HEK293 (cell line): ENCODE measurements at regions not wholly inside any gene's neighbourhood (a gene's known extent, or its start where the extent isn't known, plus 50 kb on each side); places are given as distances from the start of the nearest gene placed in this dataset.

Source experiments
- CTCF ChIA-PET: fragments of 350-600 bp; formaldehyde crosslinking; extraction: SDS; loops from one replicate; lab custom pipeline; 2021; ENCODE audit warnings: antibody characterized with exemption; lab: Yijun Ruan, JAX
- POLR2A ChIA-PET: fragments of 300-600 bp; formaldehyde crosslinking; extraction: SDS; loops from one replicate; lab custom pipeline; 2020; ENCODE audit warnings: antibody characterized with exemption, inconsistent platforms; lab: Yijun Ruan, JAX
- H3K27ac ChIP-seq: fragments of 200-500 bp; sonication (Bioruptor generic); 2 replicates; pipeline ENCODE4 v1.5.1; 2014; ENCODE audit warnings: low read depth, low read length, control low read depth, inconsistent platforms; ENCODE audit errors: extremely low read depth
- H3K36me3 ChIP-seq, 2 experiments: fragments of 200-500 bp in 1 of 2; sonication (Bioruptor generic) in 1 of 2; 1 replicate in 1 of 2; 2 replicates in 1 of 2; pipeline ENCODE4 v1.5.1; 2014 to 2017; ENCODE audit warnings: inconsistent platforms in 2 of 2, low read length in 2 of 2; ENCODE audit not compliant: control insufficient read depth in 2 of 2, insufficient read depth in 1 of 2
- H3K4me1 ChIP-seq: fragments of 200-500 bp; sonication (Bioruptor generic); 2 replicates; pipeline ENCODE4 v1.5.1; 2014; ENCODE audit warnings: mild to moderate bottlenecking, low read length, inconsistent platforms; ENCODE audit not compliant: control insufficient read depth, insufficient read depth
- H3K4me3 ChIP-seq: 2 replicates; pipeline ENCODE4 v1.5.1; 2011; ENCODE audit warnings: low read depth, mild to moderate bottlenecking, control low read depth, low read length, moderate library complexity
- H3K9me3 ChIP-seq: fragments of 200-500 bp; sonication (Bioruptor generic); 2 replicates; pipeline ENCODE4 v1.5.1; 2014; ENCODE audit warnings: low read depth, low read length, inconsistent platforms; ENCODE audit not compliant: control insufficient read depth, insufficient read depth
- FEZF1 ChIP-seq: fragments of 450-650 bp; formaldehyde crosslinking; IDR thresholded peaks from 2 replicates; pipeline ENCODE4 v1.5.1; 2016; ENCODE audit warnings: missing biosample characterization, missing genetic modification characterization
- GFI1B ChIP-seq: fragments of 450-650 bp; formaldehyde crosslinking; IDR thresholded peaks from 2 replicates; pipeline ENCODE4 v1.5.1; 2016; ENCODE audit warnings: missing biosample characterization, missing genetic modification characterization
- GLIS2 ChIP-seq: fragments of 450-650 bp; formaldehyde crosslinking; IDR thresholded peaks from 2 replicates; pipeline ENCODE4 v1.5.1; 2016; ENCODE audit warnings: missing biosample characterization, missing genetic modification characterization
- IKZF3 ChIP-seq: fragments of 450-650 bp; IDR thresholded peaks from 2 replicates; pipeline ENCODE4 v1.5.0; 2018; ENCODE audit warnings: missing biosample characterization, mild to moderate bottlenecking, missing genetic modification characterization, moderate library complexity
- KLF16 ChIP-seq: fragments of 450-650 bp; formaldehyde crosslinking; IDR thresholded peaks from 2 replicates; pipeline ENCODE4 v1.5.1; 2017; ENCODE audit warnings: missing biosample characterization, missing genetic modification characterization
- MEIS1 ChIP-seq: sonication (generic); formaldehyde crosslinking; IDR thresholded peaks from 2 replicates; pipeline ENCODE4 v1.8.1; 2022; ENCODE audit warnings: missing genetic modification reagents, mild to moderate bottlenecking, borderline replicate concordance
- TCF7L2 ChIP-seq: IDR thresholded peaks from 2 replicates; pipeline ENCODE4 v1.6.1; 2011; ENCODE audit warnings: low read depth, mild to moderate bottlenecking, inconsistent platforms, low read length, moderate library complexity, borderline replicate concordance
- ZBTB17 ChIP-seq: fragments of 450-650 bp; formaldehyde crosslinking; IDR thresholded peaks from 2 replicates; pipeline ENCODE4 v1.5.1; 2016; ENCODE audit warnings: missing biosample characterization, missing genetic modification characterization
- ZBTB48 ChIP-seq: fragments of 450-650 bp; formaldehyde crosslinking; IDR thresholded peaks from 2 replicates; pipeline ENCODE4 v1.5.1; 2016; ENCODE audit warnings: missing biosample characterization, missing genetic modification characterization
- ZEB2 ChIP-seq: fragments of 450-650 bp; formaldehyde crosslinking; IDR thresholded peaks from 2 replicates; pipeline ENCODE4 v1.5.1; 2016; ENCODE audit warnings: missing biosample characterization, missing genetic modification characterization
- ZNF10 ChIP-seq: fragments of 450-650 bp; formaldehyde crosslinking; IDR thresholded peaks from 2 replicates; pipeline ENCODE4 v1.5.1; 2017; ENCODE audit warnings: missing biosample characterization, missing genetic modification characterization
- ZNF112 ChIP-seq: fragments of 450-650 bp; formaldehyde crosslinking; IDR thresholded peaks from 2 replicates; pipeline ENCODE4 v1.5.0; 2017; ENCODE audit warnings: missing biosample characterization, missing genetic modification characterization
- ZNF157 ChIP-seq: fragments of 450-650 bp; formaldehyde crosslinking; IDR thresholded peaks from 2 replicates; pipeline ENCODE4 v1.5.1; 2016; ENCODE audit warnings: missing biosample characterization, missing genetic modification characterization
- ZNF266 ChIP-seq: fragments of 450-650 bp; formaldehyde crosslinking; IDR thresholded peaks from 2 replicates; pipeline ENCODE4 v1.5.1; 2016; ENCODE audit warnings: missing biosample characterization, missing genetic modification characterization, low read depth
- ZNF404 ChIP-seq: fragments of 450-650 bp; formaldehyde crosslinking; IDR thresholded peaks from 2 replicates; pipeline ENCODE4 v1.5.1; 2017; ENCODE audit warnings: missing biosample characterization, missing genetic modification characterization
- ZNF473 ChIP-seq: fragments of 450-650 bp; formaldehyde crosslinking; IDR thresholded peaks from 2 replicates; pipeline ENCODE4 v1.5.1; 2017; ENCODE audit warnings: missing biosample characterization, missing genetic modification characterization
- ZNF48 ChIP-seq: fragments of 450-650 bp; formaldehyde crosslinking; IDR thresholded peaks from 2 replicates; pipeline ENCODE4 v1.5.1; 2016; ENCODE audit warnings: missing biosample characterization, missing genetic modification characterization
- ZNF501 ChIP-seq: fragments of 450-650 bp; formaldehyde crosslinking; IDR thresholded peaks from 2 replicates; pipeline ENCODE4 v1.5.1; 2016; ENCODE audit warnings: missing biosample characterization, missing genetic modification characterization
- ZNF510 ChIP-seq: fragments of 450-650 bp; formaldehyde crosslinking; IDR thresholded peaks from 2 replicates; pipeline ENCODE4 v1.5.1; 2018; ENCODE audit warnings: mild to moderate bottlenecking, missing genetic modification characterization, missing biosample characterization; ENCODE audit not compliant: insufficient replicate concordance
- ZNF610 ChIP-seq: fragments of 450-650 bp; formaldehyde crosslinking; IDR thresholded peaks from 2 replicates; pipeline ENCODE4 v1.5.1; 2016; ENCODE audit warnings: missing biosample characterization, missing genetic modification characterization, borderline replicate concordance
- ZNF624 ChIP-seq: fragments of 450-650 bp; formaldehyde crosslinking; IDR thresholded peaks from 2 replicates; pipeline ENCODE4 v1.5.1; 2017; ENCODE audit warnings: missing biosample characterization, missing genetic modification characterization
- ZNF654 ChIP-seq: fragments of 450-650 bp; formaldehyde crosslinking; IDR thresholded peaks from 2 replicates; pipeline ENCODE4 v1.5.1; 2016; ENCODE audit warnings: low read depth, missing biosample characterization, missing genetic modification characterization
- ZNF677 ChIP-seq: fragments of 450-650 bp; IDR thresholded peaks from 2 replicates; pipeline ENCODE4 v1.5.0; 2018; ENCODE audit warnings: missing biosample characterization, mild to moderate bottlenecking, missing genetic modification characterization, moderate library complexity
- ZSCAN16 ChIP-seq: fragments of 450-650 bp; formaldehyde crosslinking; IDR thresholded peaks from 2 replicates; pipeline ENCODE4 v1.5.1; 2016; ENCODE audit warnings: missing biosample characterization, missing genetic modification characterization
- ZSCAN23 ChIP-seq: fragments of 450-650 bp; formaldehyde crosslinking; IDR thresholded peaks from 2 replicates; pipeline ENCODE4 v1.5.1; 2016; ENCODE audit warnings: missing biosample characterization, missing genetic modification characterization
- TF ChIP-seq, protein P1 (sequence below): fragments of 450-650 bp; IDR thresholded peaks from 2 replicates; pipeline ENCODE4 v1.5.1; 2018; ENCODE audit warnings: missing biosample characterization, mild to moderate bottlenecking, missing genetic modification characterization
- TF ChIP-seq, protein P2 (sequence below): fragments of 450-650 bp; formaldehyde crosslinking; IDR thresholded peaks from 2 replicates; pipeline ENCODE4 v1.5.1; 2016; ENCODE audit warnings: missing biosample characterization, missing genetic modification characterization
- TF ChIP-seq, protein P3 (sequence below): fragments of 450-650 bp; formaldehyde crosslinking; IDR thresholded peaks from 2 replicates; pipeline ENCODE4 v1.5.1; 2016; ENCODE audit warnings: missing biosample characterization, missing genetic modification characterization
- TF ChIP-seq, protein P4 (sequence below): fragments of 450-650 bp; formaldehyde crosslinking; IDR thresholded peaks from 2 replicates; pipeline ENCODE4 v1.5.1; 2016; ENCODE audit warnings: missing biosample characterization, missing genetic modification characterization, low read depth

DNA sequence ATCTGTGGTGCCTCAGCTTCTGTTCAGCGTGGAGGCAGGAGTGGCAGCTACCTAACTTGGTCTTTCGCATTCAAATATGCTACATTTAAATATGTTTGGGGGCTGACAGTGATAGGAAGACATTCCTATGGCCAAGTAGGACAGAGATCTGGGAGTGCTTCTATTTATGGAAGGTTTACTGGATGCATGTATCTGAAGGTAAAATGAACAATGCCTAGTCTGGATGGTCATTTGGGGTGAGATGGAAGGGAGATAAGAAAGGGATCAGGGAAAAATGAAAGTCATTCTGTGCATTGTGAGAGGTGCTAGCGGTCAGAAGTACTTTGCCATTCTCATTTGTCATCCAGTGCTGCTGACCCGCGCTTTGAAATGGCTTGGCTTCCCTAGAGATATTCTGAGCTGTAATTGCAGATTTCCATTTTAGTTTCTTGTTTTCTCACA, 107.3 kb upstream of the FOXN2 start:
- Histone ChIP-seq H3K27ac (no peak overlapping the region), H3K36me3 (no peaks in the 10 kb centered on the region), H3K9me3 (no peaks in the 10 kb centered on the region), H3K4me3 (no peak overlapping the region), H3K4me1 (no peaks in the 10 kb centered on the region)
- POLR2A ChIA-PET = no interaction called here
- no peak for TF ChIP-seq ZNF501 (tag by site-specific recombination)
- peak; percentile 20; the same call in 1 of the 2 replicates for TF ChIP-seq FEZF1 (tag by site-specific recombination)
- CTCF ChIA-PET = no interaction called here

DNA sequence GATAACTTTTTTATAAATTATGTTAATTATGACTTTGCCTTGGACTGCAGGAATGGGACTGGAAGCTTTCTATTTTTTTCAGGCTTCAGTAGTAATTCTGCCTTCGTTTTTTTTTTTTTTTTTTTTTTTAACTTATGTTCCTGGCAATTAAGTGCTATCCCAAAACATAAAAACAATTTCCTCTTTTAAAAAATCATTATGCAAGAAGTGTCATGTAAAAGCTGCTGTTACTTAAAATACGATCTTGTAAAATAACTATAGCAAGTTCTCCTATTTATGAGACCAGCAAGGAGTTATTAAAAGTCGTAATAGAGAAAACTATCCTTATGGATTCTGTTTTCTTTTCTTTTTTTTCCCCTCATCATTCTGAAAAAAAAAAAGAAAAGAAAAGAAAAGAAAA, 106.6 kb upstream of the FOXN2 start:
- CTCF ChIA-PET = no interaction called here
- Histone ChIP-seq H3K27ac (no peak overlapping the region), H3K4me3 (no peak overlapping the region), H3K36me3 (no peaks in the 10 kb centered on the region), H3K9me3 (no peaks in the 10 kb centered on the region)
- POLR2A ChIA-PET = no interaction called here
- TF ChIP-seq ZNF473 (tag by site-specific recombination) = no peak
- no peak for TF ChIP-seq GFI1B (tag by site-specific recombination)
- TF ChIP-seq, protein P1, sequence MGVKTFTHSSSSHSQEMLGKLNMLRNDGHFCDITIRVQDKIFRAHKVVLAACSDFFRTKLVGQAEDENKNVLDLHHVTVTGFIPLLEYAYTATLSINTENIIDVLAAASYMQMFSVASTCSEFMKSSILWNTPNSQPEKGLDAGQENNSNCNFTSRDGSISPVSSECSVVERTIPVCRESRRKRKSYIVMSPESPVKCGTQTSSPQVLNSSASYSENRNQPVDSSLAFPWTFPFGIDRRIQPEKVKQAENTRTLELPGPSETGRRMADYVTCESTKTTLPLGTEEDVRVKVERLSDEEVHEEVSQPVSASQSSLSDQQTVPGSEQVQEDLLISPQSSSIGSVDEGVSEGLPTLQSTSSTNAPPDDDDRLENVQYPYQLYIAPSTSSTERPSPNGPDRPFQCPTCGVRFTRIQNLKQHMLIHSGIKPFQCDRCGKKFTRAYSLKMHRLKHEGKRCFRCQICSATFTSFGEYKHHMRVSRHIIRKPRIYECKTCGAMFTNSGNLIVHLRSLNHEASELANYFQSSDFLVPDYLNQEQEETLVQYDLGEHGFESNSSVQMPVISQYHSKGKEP (tag by site-specific recombination) = no peak
- no peak for TF ChIP-seq IKZF3 (tag by site-specific recombination)
- TF ChIP-seq, protein P2, sequence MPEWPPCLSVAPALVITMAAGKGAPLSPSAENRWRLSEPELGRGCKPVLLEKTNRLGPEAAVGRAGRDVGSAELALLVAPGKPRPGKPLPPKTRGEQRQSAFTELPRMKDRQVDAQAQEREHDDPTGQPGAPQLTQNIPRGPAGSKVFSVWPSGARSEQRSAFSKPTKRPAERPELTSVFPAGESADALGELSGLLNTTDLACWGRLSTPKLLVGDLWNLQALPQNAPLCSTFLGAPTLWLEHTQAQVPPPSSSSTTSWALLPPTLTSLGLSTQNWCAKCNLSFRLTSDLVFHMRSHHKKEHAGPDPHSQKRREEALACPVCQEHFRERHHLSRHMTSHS = no peak
- no peak for TF ChIP-seq ZBTB48
- TF ChIP-seq ZNF112 (tag by site-specific recombination) = no peak
- TF ChIP-seq ZNF404 = no peak
- no peak for TF ChIP-seq MEIS1 (CRISPR knock-in tag)
- TF ChIP-seq ZNF677 (tag by site-specific recombination) = no peak
- TF ChIP-seq ZNF654 (tag by site-specific recombination) = no peak
- TF ChIP-seq ZSCAN16 = no peak
- TF ChIP-seq ZEB2 = no peak
- TF ChIP-seq ZNF48 = no peak
- no peak for TF ChIP-seq ZNF10 (tag by site-specific recombination)
- no peak for TF ChIP-seq ZNF157 (tag by site-specific recombination)
- TF ChIP-seq TCF7L2 = no peak
- TF ChIP-seq, all 188 proteins: peak for 0
- H3K4me1 ChIP-seq = no peaks in the 10 kb centered on the region

DNA sequence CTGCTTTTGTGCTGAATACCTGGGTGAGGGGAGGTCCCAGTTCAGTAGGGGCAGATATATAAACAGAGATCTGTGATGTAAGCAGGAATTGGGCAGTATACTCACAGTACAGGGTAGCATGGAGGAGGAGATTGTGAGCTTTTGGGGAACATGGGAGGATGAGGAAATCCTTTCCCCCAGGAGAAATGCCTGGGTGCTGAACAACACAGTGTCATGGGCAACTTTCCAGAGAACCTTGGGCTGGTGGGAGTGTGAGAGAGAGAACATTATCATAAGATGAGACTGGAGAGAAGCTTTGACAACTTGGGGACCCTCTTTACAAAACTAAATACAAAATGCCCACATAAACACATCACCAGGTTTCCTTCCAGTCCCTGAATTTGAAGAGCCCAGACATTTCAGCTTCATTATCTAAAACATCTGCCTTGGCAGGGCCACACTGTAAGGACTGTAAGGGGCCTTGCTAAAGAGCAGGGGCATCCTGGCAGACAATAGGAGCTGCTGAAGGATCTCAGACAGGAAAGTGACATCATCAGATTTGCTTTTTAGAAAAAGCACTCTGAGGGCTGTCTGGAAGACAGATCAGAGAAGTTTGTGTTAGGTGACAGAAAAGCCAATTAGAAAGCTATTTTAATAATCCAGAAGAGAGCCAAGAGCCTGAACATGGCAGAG, 105.1 kb upstream of the FOXN2 start:
- ChIA-PET POLR2A (interaction anchor here (0.7 kb wide), 1 partner anchor 11 kb away, joined by 5 read pairs; no protein-coding TSS in a partner anchor), CTCF (interaction anchor here (0.8 kb wide), 1 partner anchor 16 kb away, joined by 6 read pairs; no protein-coding TSS in a partner anchor)
- Histone ChIP-seq H3K9me3 (no peaks in the 10 kb centered on the region), H3K4me3 (no peak overlapping the region), H3K4me1 (no peaks in the 10 kb centered on the region), H3K27ac (no peak overlapping the region), H3K36me3 (no peaks in the 10 kb centered on the region)
- no peak for TF ChIP-seq ZNF610 (tag by site-specific recombination)
- TF ChIP-seq ZNF624 (tag by site-specific recombination) = no peak
- 0 out of 2 replicates have a peak, but pooled peaks have one; percentile 24 for TF ChIP-seq ZBTB17 (tag by site-specific recombination)
- TF ChIP-seq GLIS2 (tag by site-specific recombination) = no peak
- TF ChIP-seq ZSCAN23 = no peak
- no peak for TF ChIP-seq ZNF266
- TF ChIP-seq, protein P3, sequence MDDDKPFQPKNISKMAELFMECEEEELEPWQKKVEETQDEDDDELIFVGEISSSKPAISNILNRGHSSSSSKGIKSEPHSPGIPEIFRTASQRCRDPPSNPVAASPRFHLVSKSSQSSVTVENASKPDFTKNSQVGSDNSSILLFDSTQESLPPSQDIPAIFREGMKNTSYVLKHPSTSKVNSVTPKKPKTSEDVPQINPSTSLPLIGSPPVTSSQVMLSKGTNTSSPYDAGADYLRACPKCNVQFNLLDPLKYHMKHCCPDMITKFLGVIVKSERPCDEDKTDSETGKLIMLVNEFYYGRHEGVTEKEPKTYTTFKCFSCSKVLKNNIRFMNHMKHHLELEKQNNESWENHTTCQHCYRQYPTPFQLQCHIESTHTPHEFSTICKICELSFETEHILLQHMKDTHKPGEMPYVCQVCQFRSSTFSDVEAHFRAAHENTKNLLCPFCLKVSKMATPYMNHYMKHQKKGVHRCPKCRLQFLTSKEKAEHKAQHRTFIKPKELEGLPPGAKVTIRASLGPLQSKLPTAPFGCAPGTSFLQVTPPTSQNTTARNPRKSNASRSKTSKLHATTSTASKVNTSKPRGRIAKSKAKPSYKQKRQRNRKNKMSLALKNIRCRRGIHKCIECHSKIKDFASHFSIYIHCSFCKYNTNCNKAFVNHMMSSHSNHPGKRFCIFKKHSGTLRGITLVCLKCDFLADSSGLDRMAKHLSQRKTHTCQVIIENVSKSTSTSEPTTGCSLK (tag by site-specific recombination) = no peak
- no peak for TF ChIP-seq KLF16 (tag by site-specific recombination)
- no peak for TF ChIP-seq ZNF510 (tag by site-specific recombination)
- TF ChIP-seq, protein P4, sequence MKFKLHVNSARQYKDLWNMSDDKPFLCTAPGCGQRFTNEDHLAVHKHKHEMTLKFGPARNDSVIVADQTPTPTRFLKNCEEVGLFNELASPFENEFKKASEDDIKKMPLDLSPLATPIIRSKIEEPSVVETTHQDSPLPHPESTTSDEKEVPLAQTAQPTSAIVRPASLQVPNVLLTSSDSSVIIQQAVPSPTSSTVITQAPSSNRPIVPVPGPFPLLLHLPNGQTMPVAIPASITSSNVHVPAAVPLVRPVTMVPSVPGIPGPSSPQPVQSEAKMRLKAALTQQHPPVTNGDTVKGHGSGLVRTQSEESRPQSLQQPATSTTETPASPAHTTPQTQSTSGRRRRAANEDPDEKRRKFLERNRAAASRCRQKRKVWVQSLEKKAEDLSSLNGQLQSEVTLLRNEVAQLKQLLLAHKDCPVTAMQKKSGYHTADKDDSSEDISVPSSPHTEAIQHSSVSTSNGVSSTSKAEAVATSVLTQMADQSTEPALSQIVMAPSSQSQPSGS (tag by site-specific recombination) = peak; percentile 40; the same call in 1 of the 2 replicates
